ENCODE measurements at regions not wholly inside any gene's neighbourhood (a gene's known extent, or its start where the extent isn't known, plus 50 kb on each side); places are given as distances from the start of the nearest gene placed in this dataset.

GRCh38 chr7:51802718-51803117 is 486.1 kb upstream of the COBL start:
- DNase-seq (ENCODE audit: low read depth), result no peak

GRCh38 chr7:51797371-51797770 is 480.8 kb upstream of the COBL start:
- no peak for DNase-seq (ENCODE audit: low read depth)

- no peak for DNase-seq (ENCODE audit: low read depth)
These were observed 476.2 kb upstream of the COBL start for GRCh38 chr7:51792796-51793195.

- DNase-seq (ENCODE audit: low read depth), result no peak
These were observed 472.9 kb upstream of the COBL start for GRCh38 chr7:51789489-51789888.

- no peak for DNase-seq (ENCODE audit: low read depth)
These were observed 469.7 kb upstream of the COBL start for GRCh38 chr7:51786284-51786683.

GRCh38 chr7:51785876-51786275 is 469.3 kb upstream of the COBL start:
- no peak for DNase-seq (ENCODE audit: low read depth)

- no peak for DNase-seq (ENCODE audit: low read depth)
These were observed 468.6 kb upstream of the COBL start for GRCh38 chr7:51785171-51785570.

- no peak for DNase-seq (ENCODE audit: low read depth)
These were observed 466.6 kb upstream of the COBL start for GRCh38 chr7:51783241-51783640.

GRCh38 chr7:51778121-51778520 is 461.5 kb upstream of the COBL start:
- DNase-seq (ENCODE audit: low read depth), result no peak

GRCh38 chr7:51774178-51774577 is 457.6 kb upstream of the COBL start:
- DNase-seq (ENCODE audit: low read depth), result no peak

- DNase-seq (ENCODE audit: low read depth), result no peak
These were observed 455.6 kb upstream of the COBL start for GRCh38 chr7:51772190-51772589.

GRCh38 chr7:51764976-51765375 is 448.4 kb upstream of the COBL start:
- DNase-seq (ENCODE audit: low read depth), result no peak

- DNase-seq (ENCODE audit: low read depth), result no peak
These were observed 443.4 kb upstream of the COBL start for GRCh38 chr7:51759985-51760384.

- no peak for DNase-seq (ENCODE audit: low read depth)
These were observed 441.4 kb upstream of the COBL start for GRCh38 chr7:51757960-51758359.

GRCh38 chr7:51732951-51733350 is 416.3 kb upstream of the COBL start:
- DNase-seq (ENCODE audit: low read depth), result no peak

- no peak for DNase-seq (ENCODE audit: low read depth)
These were observed 415.5 kb upstream of the COBL start for GRCh38 chr7:51732116-51732515.

- DNase-seq (ENCODE audit: low read depth), result no peak
These were observed 414.5 kb upstream of the COBL start for GRCh38 chr7:51731075-51731474.

- DNase-seq (ENCODE audit: low read depth), result no peak
These were observed 410.8 kb upstream of the COBL start for GRCh38 chr7:51727441-51727840.

- no peak for DNase-seq (ENCODE audit: low read depth)
These were observed 390.2 kb upstream of the COBL start for GRCh38 chr7:51706851-51707250.

GRCh38 chr7:51705701-51706100 is 389.1 kb upstream of the COBL start:
- DNase-seq (ENCODE audit: low read depth), result no peak

GRCh38 chr7:51702673-51703072 is 386.1 kb upstream of the COBL start:
- DNase-seq (ENCODE audit: low read depth), result no peak

- no peak for DNase-seq (ENCODE audit: low read depth)
These were observed 385.3 kb upstream of the COBL start for GRCh38 chr7:51701935-51702334.

- no peak for DNase-seq (ENCODE audit: low read depth)
These were observed 384.1 kb upstream of the COBL start for GRCh38 chr7:51700593-51701215.

GRCh38 chr7:51693258-51693657 is 376.6 kb upstream of the COBL start:
- no peak for DNase-seq (ENCODE audit: low read depth)

GRCh38 chr7:51689547-51689946 is 372.9 kb upstream of the COBL start:
- no peak for DNase-seq (ENCODE audit: low read depth)
